ENCODE measurements at regions not wholly inside any gene's neighbourhood (a gene's known extent, or its start where the extent isn't known, plus 50 kb on each side); places are given as distances from the start of the nearest gene placed in this dataset.

GRCh38 chr12:20148241-20148640 lies 220.1 kb upstream of the PDE3A start:
- Histone ChIP-seq H3K23ac (ENCODE audit: low read depth, low read length) (no peak overlapping the region), H2AK9ac (replicated peaks; ENCODE audit: low read depth, low read length, poor library complexity) (no peak overlapping the region), H4K5ac (ENCODE audit: low read depth, low read length) (no peak overlapping the region), H3K4ac (ENCODE audit: low read depth, low read length) (no peak overlapping the region), H3K4me3 (ENCODE audit: insufficient read depth, low read depth, low read length) (no peak overlapping the region), H3K14ac (replicated peaks; ENCODE audit: low read depth, low read length) (no peak overlapping the region), H2BK15ac (ENCODE audit: low read depth, low read length) (no peak overlapping the region), H4K8ac (ENCODE audit: low read depth in 2 of 2, low read length in 2 of 2) (no peak overlapping the region), H3K79me1 (ENCODE audit: low read depth in 1 of 2, low read length in 2 of 2) (no peaks in the 10 kb centered on the region), H2AFZ (replicated peaks; ENCODE audit: low read length, poor library complexity) (no peak overlapping the region), H4K20me1 (ENCODE audit: insufficient read depth, low read length) (no peaks in the 10 kb centered on the region), H2AK5ac (ENCODE audit: low read depth, low read length) (no peak overlapping the region), H2BK5ac (ENCODE audit: low read depth, low read length, poor library complexity, severe bottlenecking) (no peak overlapping the region), H3K9ac (ENCODE audit: low read depth, low read length) (no peak overlapping the region), H3K27ac (ENCODE audit: insufficient read depth, low read length) (no peak overlapping the region), H3K27me3 (ENCODE audit: control insufficient read depth, insufficient read depth, low read length) (no peaks in the 10 kb centered on the region), H3K36me3 (ENCODE audit: control insufficient read depth, insufficient read depth, low read length) (no peaks in the 10 kb centered on the region), H4K91ac (ENCODE audit: insufficient read depth, low read depth, low read length) (no peak overlapping the region), H3K4me1 (ENCODE audit: control insufficient read depth, insufficient read depth, low read length) (no peaks in the 10 kb centered on the region), H3K9me3 (ENCODE audit: control insufficient read depth, insufficient read depth, low read length) (no peaks in the 10 kb centered on the region), H3K56ac (ENCODE audit: extremely low read depth, insufficient read depth, low read length) (no peak overlapping the region), H3K18ac (ENCODE audit: low read depth, low read length) (no peak overlapping the region), H2BK20ac (ENCODE audit: low read depth, low read length) (no peak overlapping the region), H3K9me1 (ENCODE audit: insufficient read depth, low read length) (no peaks in the 10 kb centered on the region), H2BK120ac (ENCODE audit: low read depth, low read length) (no peak overlapping the region), H3K4me2 (ENCODE audit: low read depth, low read length) (no peak overlapping the region)
- no peak for DNase-seq
- ChIA-PET POLR2A (ENCODE audit: unreplicated experiment) (no interaction called here), CTCF (no interaction called here)
- in situ Hi-C loops (cut with MboI; ENCODE audit: low sequenced_read_pairs): no loop called here
- dilution Hi-C loops (cut with HindIII; ENCODE audit: low sequenced_read_pairs, unreplicated experiment): no loop called here
- no CpG with 5 or more reads among the region's 1 CpG for WGBS, 2 experiments (ENCODE audit: extremely low coverage in 2 of 2, insufficient read length in 1 of 2)
- ATAC-seq (ENCODE audit: low read depth): no peak
- intact Hi-C loops (cut with micrococcal nuclease): no loop called here
- TF ChIP-seq ELK1 (IDR thresholded peaks at IDR 0.05; ENCODE audit: borderline replicate concordance, low read depth, low read length) (no peak), RFX5 (IDR thresholded peaks at IDR 0.05; ENCODE audit: low read depth, low read length) (no peak), SMC3 (IDR thresholded peaks at IDR 0.05; ENCODE audit: low read depth, low read length) (no peak), MAZ (IDR thresholded peaks at IDR 0.05; ENCODE audit: borderline replicate concordance, low read depth, low read length) (no peak), RCOR1 (IDR thresholded peaks at IDR 0.05; ENCODE audit: insufficient replicate concordance, low read length) (no peak), MXI1 (IDR thresholded peaks at IDR 0.05; ENCODE audit: borderline replicate concordance, low read depth, low read length) (no peak), CEBPB (IDR thresholded peaks at IDR 0.05; ENCODE audit: low read depth, low read length) (no peak), CTCF (conservative IDR thresholded peaks at IDR 0.05; ENCODE audit: low read depth, low read length) (no peak), NFE2L2 (IDR thresholded peaks at IDR 0.05; ENCODE audit: low read depth, low read length) (no peak), RAD21 (IDR thresholded peaks at IDR 0.05; ENCODE audit: low read length) (no peak), POLR2A (IDR thresholded peaks at IDR 0.05; ENCODE audit: low read depth, low read length) (no peak), CHD1 (IDR thresholded peaks at IDR 0.05; ENCODE audit: low read depth, low read length) (no peak), BHLHE40 (IDR thresholded peaks at IDR 0.05; ENCODE audit: low read depth, low read length) (no peak), MAFK (IDR thresholded peaks at IDR 0.05; ENCODE audit: low read depth, low read length) (no peak), USF2 (IDR thresholded peaks at IDR 0.05; ENCODE audit: low read depth, low read length) (no peak), FOS (IDR thresholded peaks at IDR 0.05; ENCODE audit: low read depth, low read length) (no peak)
- no TSS peak for BruUV-seq (replicated peaks)
